PC-9 (cell line): ENCODE measurements at regions not wholly inside any gene's neighbourhood (a gene's known extent, or its start where the extent isn't known, plus 50 kb on each side); places are given as distances from the start of the nearest gene placed in this dataset.

Experiments used
- BruUV-seq: library from RNA; stranded (reverse); fragments of 400-500 nt; replicated peaks from 2 replicates; lab custom pipeline; 2021; lab: Mats Ljungman, UMichigan
- CTCF ChIA-PET: fragments of 300-600 bp; sonication (Branson Sonifier 250); formaldehyde crosslinking; loops from one replicate; lab custom pipeline; 2022; ENCODE audit warnings: antibody characterized with exemption; lab: Charles Lee
- POLR2A ChIA-PET: fragments of 300-600 bp; sonication (Branson Sonifier 250); formaldehyde crosslinking; loops from one replicate; lab custom pipeline; 2022; ENCODE audit warnings: antibody characterized with exemption; ENCODE audit not compliant: unreplicated experiment; lab: Charles Lee
- DNase-seq, 2 experiments: peaks; one replicate each; pipeline versions ENCODE4 v3.0.0 to v3.0.0-alpha.2; 2015 to 2022; ENCODE audit warnings: mixed read lengths in 1 of 2
- H2AFZ ChIP-seq: fragments of 200-600 bp; sonication (generic); 2 replicates; pipeline ENCODE4 v1.8.1; 2017; ENCODE audit warnings: antibody characterized with exemption
- H3F3A ChIP-seq: fragments of 200-600 bp; sonication (generic); 2 replicates; pipeline ENCODE4 v1.8.1; 2017; ENCODE audit warnings: antibody characterized with exemption, mild to moderate bottlenecking, low read depth; ENCODE audit not compliant: insufficient read depth
- H3K27ac ChIP-seq: fragments of 200-600 bp; sonication (generic); 2 replicates; pipeline ENCODE4 v1.6.1; 2016; ENCODE audit warnings: mixed run types
- H3K27me3 ChIP-seq: fragments of 200-600 bp; sonication (generic); 2 replicates; pipeline ENCODE4 v1.6.1; 2016; ENCODE audit warnings: low read depth, mixed run types; ENCODE audit not compliant: insufficient read depth
- H3K36me3 ChIP-seq: fragments of 200-600 bp; sonication (generic); 2 replicates; pipeline ENCODE4 v1.6.1; 2016; ENCODE audit warnings: low read depth, mixed run types
- H3K4me1 ChIP-seq: fragments of 200-600 bp; sonication (generic); replicated peaks from 2 replicates; pipeline ENCODE4 v1.6.1; 2016; ENCODE audit warnings: mixed run types; ENCODE audit not compliant: insufficient read depth
- H3K4me2 ChIP-seq: fragments of 200-600 bp; sonication (generic); 2 replicates; pipeline ENCODE4 v1.6.1; 2017; ENCODE audit warnings: mixed run types
- H3K4me3 ChIP-seq: fragments of 200-600 bp; sonication (generic); 2 replicates; pipeline ENCODE4 v1.6.1; 2016; ENCODE audit warnings: mixed run types
- H3K79me2 ChIP-seq: fragments of 200-600 bp; sonication (generic); 2 replicates; pipeline ENCODE4 v1.6.1; 2017; ENCODE audit warnings: low read depth, mixed run types
- H3K9me2 ChIP-seq: fragments of 200-600 bp; sonication (generic); 2 replicates; pipeline ENCODE4 v1.8.1; 2017; ENCODE audit warnings: mild to moderate bottlenecking; ENCODE audit not compliant: insufficient read depth
- H3K9me3 ChIP-seq: fragments of 200-600 bp; sonication (generic); 2 replicates; pipeline ENCODE4 v1.8.1; 2016; ENCODE audit warnings: low read depth; ENCODE audit not compliant: insufficient read depth
- H4K20me1 ChIP-seq: fragments of 200-600 bp; sonication (generic); 2 replicates; pipeline ENCODE4 v1.8.1; 2017; ENCODE audit not compliant: insufficient read depth
- EZH2 ChIP-seq: fragments of 200-600 bp; sonication (generic); IDR thresholded peaks from 2 replicates; pipeline ENCODE4 v1.8.0; 2017; ENCODE audit warnings: antibody characterized with exemption, low read depth
- intact Hi-C: fragments of 100-400 bp; cut with micrococcal nuclease; formaldehyde crosslinking; loops from one replicate; pipeline ENCODE4 v1.10.0; 2022; ENCODE audit not compliant: unreplicated experiment
- TF ChIP-seq, protein P1 (sequence below): fragments of 200-600 bp; sonication (generic); conservative IDR thresholded peaks from 2 replicates; pipeline ENCODE4 v1.6.1; 2017; ENCODE audit warnings: mixed run types, antibody characterized with exemption, mild to moderate bottlenecking, moderate library complexity

DNA sequence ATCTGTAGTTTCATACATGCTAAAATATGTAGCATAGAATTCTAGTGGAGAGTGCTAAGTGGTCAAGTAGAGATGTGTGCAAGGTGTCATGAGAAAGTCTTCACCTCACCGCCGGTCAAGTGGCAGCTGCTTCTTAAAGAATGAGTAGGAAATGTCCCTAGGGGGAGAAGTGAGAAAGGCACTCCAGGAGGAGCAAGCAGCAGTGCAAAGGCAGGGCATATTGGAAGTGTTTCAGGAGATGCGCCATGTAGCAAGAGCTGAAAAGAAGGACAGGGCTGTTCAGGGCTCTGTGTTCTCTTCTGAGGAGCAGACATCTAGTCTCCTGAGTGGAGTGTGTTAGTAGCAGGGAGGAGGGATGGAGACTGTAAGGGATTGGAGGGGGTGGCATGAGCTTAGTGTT lies 312.4 kb upstream of the SEMA6D start:
- H3K9me2 ChIP-seq = no peaks in the 10 kb centered on the region
- no peaks in the 10 kb centered on the region for H3F3A ChIP-seq
- TF ChIP-seq, protein P1, sequence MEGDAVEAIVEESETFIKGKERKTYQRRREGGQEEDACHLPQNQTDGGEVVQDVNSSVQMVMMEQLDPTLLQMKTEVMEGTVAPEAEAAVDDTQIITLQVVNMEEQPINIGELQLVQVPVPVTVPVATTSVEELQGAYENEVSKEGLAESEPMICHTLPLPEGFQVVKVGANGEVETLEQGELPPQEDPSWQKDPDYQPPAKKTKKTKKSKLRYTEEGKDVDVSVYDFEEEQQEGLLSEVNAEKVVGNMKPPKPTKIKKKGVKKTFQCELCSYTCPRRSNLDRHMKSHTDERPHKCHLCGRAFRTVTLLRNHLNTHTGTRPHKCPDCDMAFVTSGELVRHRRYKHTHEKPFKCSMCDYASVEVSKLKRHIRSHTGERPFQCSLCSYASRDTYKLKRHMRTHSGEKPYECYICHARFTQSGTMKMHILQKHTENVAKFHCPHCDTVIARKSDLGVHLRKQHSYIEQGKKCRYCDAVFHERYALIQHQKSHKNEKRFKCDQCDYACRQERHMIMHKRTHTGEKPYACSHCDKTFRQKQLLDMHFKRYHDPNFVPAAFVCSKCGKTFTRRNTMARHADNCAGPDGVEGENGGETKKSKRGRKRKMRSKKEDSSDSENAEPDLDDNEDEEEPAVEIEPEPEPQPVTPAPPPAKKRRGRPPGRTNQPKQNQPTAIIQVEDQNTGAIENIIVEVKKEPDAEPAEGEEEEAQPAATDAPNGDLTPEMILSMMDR = no peak
- TF ChIP-seq EZH2 = no peak
- no TSS peak for BruUV-seq
- no peaks in the 10 kb centered on the region for H3K9me3 ChIP-seq
- H3K79me2 ChIP-seq = no peaks in the 10 kb centered on the region
- no peaks in the 10 kb centered on the region; the same call in 1 of the 2 replicates for H3K27me3 ChIP-seq
- no peak for DNase-seq
- ChIA-PET POLR2A (no interaction called here), CTCF (no interaction called here)
- H4K20me1 ChIP-seq = no peaks in the 10 kb centered on the region
- H3K4me1 ChIP-seq = no peaks in the 10 kb centered on the region
- H3K4me2 ChIP-seq = no peak overlapping the region
- H3K36me3 ChIP-seq = no peaks in the 10 kb centered on the region
- no peak overlapping the region for H3K27ac ChIP-seq
- no peak overlapping the region for H3K4me3 ChIP-seq
- no peak overlapping the region for H2AFZ ChIP-seq
- intact Hi-C loops = no loop called here

- no TSS peak for BruUV-seq
- DNase-seq = no peak
- no peak overlapping the region for H3K4me3 ChIP-seq
- no peaks in the 10 kb centered on the region for H3K79me2 ChIP-seq
- no peak overlapping the region for H3K27ac ChIP-seq
- TF ChIP-seq, protein P1 = no peak
- no peak for TF ChIP-seq EZH2
- no peaks in the 10 kb centered on the region for H3F3A ChIP-seq
- no peaks in the 10 kb centered on the region for H3K36me3 ChIP-seq
- no peaks in the 10 kb centered on the region; the same call in 1 of the 2 replicates for H3K27me3 ChIP-seq
- no peaks in the 10 kb centered on the region for H3K4me1 ChIP-seq
- POLR2A ChIA-PET = no interaction called here
- H2AFZ ChIP-seq = no peak overlapping the region
- H3K4me2 ChIP-seq = no peak overlapping the region
- H3K9me2 ChIP-seq = no peaks in the 10 kb centered on the region
- H4K20me1 ChIP-seq = no peaks in the 10 kb centered on the region
- H3K9me3 ChIP-seq = no peaks in the 10 kb centered on the region
- intact Hi-C loops = no loop called here
- CTCF ChIA-PET = no interaction called here
Measured at GRCh38 chr15:47405365-47406162, 311.7 kb upstream of the SEMA6D start.

DNA sequence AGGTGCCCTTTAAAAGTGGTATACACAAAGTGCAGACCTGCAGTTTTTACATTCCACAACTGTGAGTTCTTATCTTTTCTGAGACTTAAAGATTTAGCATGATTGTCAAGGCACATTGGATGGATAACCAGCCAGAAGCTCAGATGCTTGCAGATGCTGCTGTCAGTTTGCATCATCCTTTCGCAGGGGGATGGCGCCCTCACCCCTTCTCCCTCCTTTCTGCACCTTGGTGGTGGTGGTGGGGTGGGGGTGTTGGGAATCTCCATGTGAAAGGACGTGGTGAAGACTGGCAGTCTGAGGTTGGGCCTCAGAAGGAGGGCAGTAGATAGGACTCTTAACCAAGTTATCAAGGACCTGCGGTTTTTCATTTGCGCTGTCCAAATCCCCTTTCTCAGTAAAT lies 309.6 kb upstream of the SEMA6D start:
- TF ChIP-seq, protein P1 = no peak
- TF ChIP-seq EZH2 = no peak
- no TSS peak for BruUV-seq

More for the DNA sequence above, 309.6 kb upstream of the SEMA6D start:
- H3K4me2 ChIP-seq = no peak overlapping the region
- no peaks in the 10 kb centered on the region; the same call in 1 of the 2 replicates for H3K27me3 ChIP-seq
- no peaks in the 10 kb centered on the region for H3K9me3 ChIP-seq
- H3F3A ChIP-seq = no peaks in the 10 kb centered on the region
- H2AFZ ChIP-seq = no peak overlapping the region
- H3K79me2 ChIP-seq = no peaks in the 10 kb centered on the region
- intact Hi-C loops = no loop called here
- DNase-seq = no peak
- no peaks in the 10 kb centered on the region for H4K20me1 ChIP-seq
- POLR2A ChIA-PET = no interaction called here
- no peak overlapping the region for H3K4me3 ChIP-seq
- no peaks in the 10 kb centered on the region for H3K36me3 ChIP-seq
- H3K4me1 ChIP-seq = no peaks in the 10 kb centered on the region
- CTCF ChIA-PET = no interaction called here
- H3K9me2 ChIP-seq = no peaks in the 10 kb centered on the region
- H3K27ac ChIP-seq = no peak overlapping the region
